HG03520 (cell line): ENCODE measurements at regions not wholly inside any gene's neighbourhood (a gene's known extent, or its start where the extent isn't known, plus 50 kb on each side); places are given as distances from the start of the nearest gene placed in this dataset.
"Not testable (repeated sequence)": the region's sequence is repeated elsewhere in the genome, so short reads cannot be mapped to it uniquely, and the experiment has no call there.

Experiments used
- ATAC-seq: cut with Tn5 transposase; IDR thresholded peaks from one replicate; pipeline ENCODE4 v1.9.1; 2021; ENCODE audit warnings: mild to moderate bottlenecking, moderate library complexity; ENCODE audit not compliant: unreplicated experiment

- not testable (repeated sequence) for ATAC-seq
Measured at GRCh38 chr5:109283086-109283485, 126.7 kb downstream of the PJA2 start.

DNA sequence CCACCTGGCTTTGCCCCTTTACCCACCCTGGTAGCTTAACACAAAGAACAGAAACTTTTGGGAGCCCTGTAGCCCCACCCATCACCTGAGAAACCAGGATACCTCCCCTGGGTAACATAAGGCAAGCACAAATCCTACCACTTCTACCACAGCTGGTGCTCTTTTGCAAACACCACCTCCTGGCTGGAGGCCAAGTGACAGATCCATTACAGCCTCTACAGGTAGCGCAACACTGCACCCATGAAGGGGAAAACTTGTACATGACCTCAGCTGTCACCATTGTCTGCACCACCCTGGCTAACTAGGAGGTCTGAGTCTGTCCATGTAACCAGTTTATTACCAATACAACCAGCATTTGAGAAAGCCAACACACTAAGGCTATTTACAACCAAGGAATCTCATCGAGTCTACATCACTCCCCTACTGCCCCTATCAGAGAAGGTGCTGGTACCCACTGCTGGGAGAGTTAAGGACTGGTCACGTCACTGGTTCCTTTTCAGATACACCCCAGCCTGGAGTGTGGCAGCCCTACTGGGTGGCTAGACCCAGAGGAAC lies 128.6 kb downstream of the PJA2 start:
- no peak for ATAC-seq

DNA sequence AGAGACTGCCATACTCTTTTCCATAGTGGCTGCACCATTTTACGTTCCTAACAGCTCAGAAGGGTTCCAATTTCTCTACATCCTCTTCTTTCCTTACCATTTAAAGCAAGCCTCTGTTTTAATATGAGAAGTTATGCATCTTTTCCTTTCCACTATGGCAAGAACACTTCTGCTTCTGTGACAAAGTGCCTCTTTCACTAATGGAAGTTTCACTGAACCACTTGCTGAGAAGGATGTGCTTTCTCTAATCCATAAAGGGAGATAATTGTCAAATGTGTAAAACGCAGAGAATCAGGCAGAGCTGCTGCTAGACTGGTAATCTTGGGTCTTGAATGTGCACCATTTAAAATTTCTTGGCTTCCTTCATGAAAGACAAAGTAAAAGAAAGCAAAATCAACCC lies 131.6 kb downstream of the PJA2 start:
- ATAC-seq = no peak

DNA sequence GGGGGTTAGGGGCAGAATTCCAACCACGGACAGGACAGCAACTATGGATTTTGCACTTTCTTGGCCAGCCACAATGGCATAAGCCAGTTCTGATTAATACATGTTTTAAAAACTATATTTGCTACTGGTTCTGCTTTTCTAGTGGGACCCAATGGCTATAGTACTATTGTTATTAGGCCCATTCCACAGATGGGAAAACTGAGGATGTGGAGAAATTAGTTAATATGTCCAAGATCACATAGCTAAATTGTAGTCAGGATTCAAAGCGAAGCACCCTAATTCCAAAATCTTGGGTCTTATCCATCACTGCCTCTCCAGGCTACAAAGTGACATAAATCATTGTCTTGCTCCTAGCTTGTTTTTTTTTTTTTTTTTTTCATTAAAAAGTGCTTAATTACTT lies 133.9 kb downstream of the PJA2 start:
- ATAC-seq = no peak

DNA sequence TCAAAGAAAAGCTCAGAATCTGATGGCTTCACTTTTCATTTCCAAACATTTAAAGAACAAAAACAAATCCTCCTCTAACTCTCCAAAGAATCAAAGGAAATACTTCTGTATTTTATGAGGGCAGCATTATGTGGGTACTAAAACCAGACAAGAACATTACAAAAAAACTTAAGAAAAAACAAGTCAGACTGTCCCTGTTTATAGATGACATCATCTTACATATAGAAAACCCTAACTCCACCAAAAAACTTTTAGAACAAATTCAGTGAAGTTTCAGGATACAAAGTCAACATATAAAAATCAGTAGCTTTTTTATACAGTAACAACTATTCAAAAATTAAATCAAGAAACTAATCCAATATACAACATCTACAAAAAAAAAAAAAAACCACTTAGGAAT lies 136.2 kb downstream of the PJA2 start:
- ATAC-seq = no peak

DNA sequence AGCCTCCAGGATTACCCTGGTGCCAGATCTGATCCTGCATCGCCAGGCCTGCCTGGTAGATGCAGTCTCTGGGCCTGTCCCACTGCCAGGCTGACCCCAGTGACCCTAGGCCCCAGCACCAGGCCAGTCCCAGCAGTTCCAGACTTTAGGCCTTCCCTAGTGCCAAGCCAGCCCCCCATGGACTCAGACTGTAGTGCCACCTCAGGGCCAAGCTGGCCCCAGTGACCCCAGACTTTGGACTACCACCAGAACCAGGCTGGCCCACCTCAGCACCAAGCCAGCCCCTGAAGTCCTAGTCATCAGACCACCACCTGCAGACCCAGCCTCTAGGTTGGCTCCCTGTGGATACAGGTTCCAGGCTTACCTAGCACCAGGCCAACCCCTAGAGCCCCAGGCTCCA lies 142.5 kb downstream of the PJA2 start:
- no peak for ATAC-seq

- ATAC-seq = no peak
Measured at GRCh38 chr5:109258755-109259154, 151.0 kb downstream of the PJA2 start.

DNA sequence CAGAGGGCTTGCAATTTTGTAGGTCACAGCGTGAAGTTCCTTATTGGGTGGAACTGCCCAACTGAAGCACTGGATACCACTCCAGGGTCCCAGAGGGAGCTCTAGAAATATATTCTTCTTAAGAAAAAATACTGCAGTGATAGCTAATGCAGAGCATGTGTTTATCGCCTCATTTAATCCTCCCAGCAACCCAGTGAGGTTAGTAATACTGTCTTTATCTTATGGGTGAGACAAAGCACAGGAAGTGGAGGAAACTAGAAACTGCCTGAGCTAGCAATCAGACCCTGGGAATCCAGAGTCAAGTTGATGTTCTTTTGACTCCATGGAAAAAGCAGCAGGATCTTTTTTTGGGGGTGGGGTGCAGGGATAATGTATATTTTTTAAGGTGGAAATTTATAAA lies 153.3 kb downstream of the PJA2 start:
- no peak for ATAC-seq

DNA sequence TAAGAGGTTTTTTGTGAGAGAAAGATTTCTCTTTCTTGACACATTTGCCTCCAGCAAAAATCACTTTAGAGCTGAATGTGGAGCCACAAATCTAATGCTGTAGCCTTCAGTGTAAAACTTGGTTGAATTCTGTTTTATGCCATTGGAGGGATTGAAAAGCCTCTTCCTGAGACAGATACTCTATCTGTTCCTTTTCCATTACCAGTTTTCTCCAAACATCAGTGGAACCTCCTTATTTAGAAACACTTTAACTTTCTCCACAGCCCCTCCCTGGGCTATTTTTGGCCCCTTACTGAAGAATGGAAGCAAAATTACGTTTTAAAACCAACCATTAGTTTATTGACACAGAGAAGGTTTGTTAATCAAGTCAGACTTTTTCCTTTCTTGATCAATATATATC lies 155.3 kb downstream of the PJA2 start:
- no peak for ATAC-seq

- no peak for ATAC-seq
Measured at GRCh38 chr5:109253262-109253661, 156.5 kb downstream of the PJA2 start.

- ATAC-seq = no peak
Measured at GRCh38 chr5:109252731-109253130, 157.0 kb downstream of the PJA2 start.

DNA sequence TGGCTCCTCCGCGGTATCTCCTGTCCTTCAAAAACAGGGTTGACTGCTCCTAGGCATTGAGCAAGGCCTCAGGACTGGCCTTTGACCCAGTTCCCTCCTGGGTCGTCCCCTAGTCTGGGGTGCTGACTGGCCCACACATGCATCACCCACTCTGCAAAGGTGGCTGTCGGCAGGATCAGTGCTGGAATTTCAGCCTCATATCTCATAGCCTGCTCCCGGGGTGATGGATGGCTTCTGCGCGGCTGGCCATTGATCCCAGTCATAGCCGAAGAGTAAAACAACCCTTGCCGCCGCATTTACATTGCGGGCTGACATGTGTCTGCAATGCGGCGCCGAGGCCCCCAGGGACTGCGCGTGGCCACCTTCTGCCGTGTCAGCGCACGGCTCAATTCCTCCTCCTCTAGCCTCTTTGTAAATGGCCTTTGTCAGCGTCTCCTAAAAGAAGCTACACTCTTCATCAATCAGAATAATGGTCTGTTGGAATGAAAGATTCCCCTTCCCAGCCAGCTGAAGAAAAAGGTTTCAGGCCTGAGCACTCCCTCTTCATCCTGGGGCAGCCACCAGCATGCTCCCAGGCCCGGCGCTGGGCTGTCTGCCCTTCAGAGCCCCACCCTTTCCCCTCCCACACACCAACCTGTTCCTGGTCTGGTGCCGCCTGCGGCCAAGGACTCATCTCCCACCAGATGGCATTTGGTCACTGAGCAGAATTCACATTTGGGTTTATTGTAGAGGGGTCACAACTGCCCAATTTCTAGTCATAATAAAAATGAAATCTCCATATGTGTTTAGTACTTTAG lies 159.0 kb downstream of the PJA2 start:
- ATAC-seq = no peak

DNA sequence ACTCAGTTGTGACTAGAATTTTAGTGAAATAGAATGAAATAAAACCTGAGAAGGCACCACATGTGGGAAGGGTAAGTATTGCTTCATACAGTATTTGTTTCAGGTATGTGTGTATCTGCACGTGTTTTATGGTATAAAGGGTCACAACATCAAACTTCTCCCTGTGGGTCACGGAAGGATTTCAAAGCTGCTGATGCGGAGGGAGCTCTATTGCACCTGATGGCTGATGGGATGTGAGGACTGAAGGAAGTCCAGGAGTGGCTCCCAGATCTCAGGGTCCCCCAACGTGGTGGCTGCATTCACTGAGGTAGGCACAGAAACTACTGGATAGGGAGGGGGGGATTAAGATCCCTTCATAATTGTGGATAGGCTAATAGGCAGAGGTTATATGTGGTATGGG lies 159.7 kb downstream of the PJA2 start:
- no peak for ATAC-seq

- no peak for ATAC-seq
Measured at GRCh38 chr5:109249126-109249525, 160.6 kb downstream of the PJA2 start.

DNA sequence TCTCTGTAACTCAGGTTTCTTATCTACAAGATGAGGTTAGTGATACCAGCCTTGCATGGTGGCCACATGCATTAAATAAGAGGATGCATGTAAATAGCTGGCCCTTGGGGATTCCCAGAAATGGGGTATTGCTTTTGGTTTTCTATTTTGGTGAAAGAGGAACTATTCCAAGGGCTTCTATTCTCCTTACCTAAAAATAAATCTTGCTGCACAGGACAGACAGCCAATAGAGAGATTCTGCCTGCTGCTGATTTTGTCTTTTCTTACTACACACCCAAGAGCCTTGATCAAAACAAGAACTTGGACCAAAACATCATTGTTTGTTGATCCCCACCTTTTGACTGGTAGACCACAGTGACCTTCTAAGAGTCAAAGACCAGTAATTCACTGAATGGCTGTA lies 161.8 kb downstream of the PJA2 start:
- peak; percentile 60 for ATAC-seq

GRCh38 chr5:109246841-109247592 lies 162.8 kb downstream of the PJA2 start:
- ATAC-seq = no peak
